MCF 10A (cell line): ENCODE measurements at regions not wholly inside any gene's neighbourhood (a gene's known extent, or its start where the extent isn't known, plus 50 kb on each side); places are given as distances from the start of the nearest gene placed in this dataset.
A peak's percentile ranks its signal among the peaks of the same experiment; 100 is the strongest.

Source experiments
- BruUV-seq: library from RNA; stranded (reverse); fragments of 400-500 nt; replicated peaks from 2 replicates; lab custom pipeline; 2021; lab: Mats Ljungman, UMichigan
- CTCF ChIA-PET: fragments of 300-600 bp; sonication (Branson Sonifier 250); formaldehyde crosslinking; extraction: SDS; loops from one replicate; lab custom pipeline; 2021; ENCODE audit warnings: antibody characterized with exemption, inconsistent platforms; lab: Yijun Ruan, JAX
- POLR2A ChIA-PET: fragments of 300-600, 350-650 bp; sonication (Branson Sonifier 250); formaldehyde crosslinking; extraction: SDS; loops from one replicate; lab custom pipeline; 2020; ENCODE audit warnings: antibody characterized with exemption, inconsistent platforms; lab: Yijun Ruan, JAX
- DNase-seq: peaks from one replicate; pipeline ENCODE4 v3.0.0-alpha.2; 2018; ENCODE audit not compliant: unreplicated experiment
- H3K27ac Mint-ChIP-seq: one replicate; pipeline ENCODE4 v1.8.0; 2022; ENCODE audit warnings: mild to moderate bottlenecking, low read depth, mixed read lengths; ENCODE audit not compliant: unreplicated experiment
- H3K27me3 Mint-ChIP-seq: one replicate; pipeline ENCODE4 v1.8.0; 2022; ENCODE audit warnings: mixed read lengths; ENCODE audit not compliant: insufficient read depth, unreplicated experiment
- H3K36me3 Mint-ChIP-seq: one replicate; pipeline ENCODE4 v1.8.0; 2022; ENCODE audit warnings: mild to moderate bottlenecking, moderate library complexity, mixed read lengths; ENCODE audit not compliant: insufficient read depth, unreplicated experiment
- H3K4me1 Mint-ChIP-seq: one replicate; pipeline ENCODE4 v1.8.0; 2022; ENCODE audit warnings: mixed read lengths; ENCODE audit not compliant: insufficient read depth, unreplicated experiment
- H3K4me3 Mint-ChIP-seq: one replicate; pipeline ENCODE4 v1.8.0; 2022; ENCODE audit warnings: mild to moderate bottlenecking, moderate library complexity, mixed read lengths; ENCODE audit not compliant: unreplicated experiment
- H3K9me3 Mint-ChIP-seq: one replicate; pipeline ENCODE4 v1.8.0; 2022; ENCODE audit warnings: mixed read lengths; ENCODE audit not compliant: unreplicated experiment
- CTCF ChIP-seq: fragments of 200-600 bp; IDR thresholded peaks from one replicate; pipeline ENCODE4 v1.8.0; 2022; ENCODE audit warnings: antibody characterized with exemption, mild to moderate bottlenecking; ENCODE audit not compliant: unreplicated experiment
- intact Hi-C: fragments of 100-400 bp; cut with micrococcal nuclease; formaldehyde crosslinking; loops from 2 replicates; pipeline ENCODE4 v1.14.1; 2022

- DNase-seq = peak; percentile 70
- CTCF ChIA-PET = interaction anchor here (0.6 to 1.3 kb wide), 12 partner anchors 10 to 532 kb away, joined by 3 to 5 read pairs (median 3); no protein-coding TSS in a partner anchor
- intact Hi-C loops = loop anchor here (1.0 to 10.0 kb wide), 6 partner anchors 84 to 536 kb away; partner anchors contain the start of gene BCOR
Measured at GRCh38 chrX:39730662-39731329, 367.0 kb downstream of the BCOR start.

GRCh38 chrX:39731330-39731667, 366.5 kb downstream of the BCOR start:
- no TSS peak for BruUV-seq
- peaks cover 21% of the 10 kb centered on the region for H3K27me3 Mint-ChIP-seq
- no peaks in the 10 kb centered on the region for H3K9me3 Mint-ChIP-seq
- H3K4me3 Mint-ChIP-seq = no peak overlapping the region
- H3K27ac Mint-ChIP-seq = no peak overlapping the region
- H3K4me1 Mint-ChIP-seq = peaks cover 15% of the 10 kb centered on the region
- ChIA-PET POLR2A (interaction anchor here (0.7 to 1.4 kb wide), 3 partner anchors 12 to 366 kb away, joined by 3 to 4 read pairs (median 4); partner anchors contain the start of gene BCOR), CTCF (interaction anchor here (0.7 to 1.3 kb wide), 10 partner anchors 10 to 531 kb away, joined by 3 to 5 read pairs (median 3); no protein-coding TSS in a partner anchor)
- DNase-seq = no peak
- intact Hi-C loops = loop anchor here (2.0 to 10.0 kb wide), 5 partner anchors 174 to 536 kb away; partner anchors contain the start of gene BCOR
- TF ChIP-seq CTCF = no peak
- no peaks in the 10 kb centered on the region for H3K36me3 Mint-ChIP-seq

More at GRCh38 chrX:39730662-39731329, 367.0 kb downstream of the BCOR start:
- peaks cover 20% of the 10 kb centered on the region for H3K4me1 Mint-ChIP-seq
- POLR2A ChIA-PET = interaction anchor here (0.7 to 1.1 kb wide), 2 partner anchors 83 to 367 kb away, joined by 4 read pairs; partner anchors contain the start of gene BCOR
- TF ChIP-seq CTCF = peak; percentile 45
- H3K9me3 Mint-ChIP-seq = no peaks in the 10 kb centered on the region
- H3K27ac Mint-ChIP-seq = no peak overlapping the region
- H3K4me3 Mint-ChIP-seq = no peak overlapping the region
- H3K36me3 Mint-ChIP-seq = no peaks in the 10 kb centered on the region
- no TSS peak for BruUV-seq
- H3K27me3 Mint-ChIP-seq = peaks cover 26% of the 10 kb centered on the region

GRCh38 chrX:39731735-39732134, 366.0 kb downstream of the BCOR start:
- no peak for DNase-seq
- BruUV-seq = no TSS peak
- Mint-ChIP-seq H3K36me3 (no peaks in the 10 kb centered on the region), H3K27ac (no peak overlapping the region), H3K4me3 (no peak overlapping the region), H3K4me1 (peaks cover 14% of the 10 kb centered on the region), H3K27me3 (peaks cover 16% of the 10 kb centered on the region), H3K9me3 (no peaks in the 10 kb centered on the region)
- ChIA-PET CTCF (interaction anchor here (0.6 to 1.3 kb wide), 10 partner anchors 9 to 812 kb away, joined by 3 to 12 read pairs (median 4); no protein-coding TSS in a partner anchor), POLR2A (interaction anchor here (1.4 kb wide), 1 partner anchor 13 kb away, joined by 3 read pairs; no protein-coding TSS in a partner anchor)
- intact Hi-C loops = loop anchor here (2.0 to 10.0 kb wide), 5 partner anchors 173 to 535 kb away; partner anchors contain the start of gene BCOR
- TF ChIP-seq CTCF = no peak

GRCh38 chrX:39733745-39734144, 364.0 kb downstream of the BCOR start:
- CTCF ChIA-PET = interaction anchor here (0.6 to 0.8 kb wide), 2 partner anchors 252 to 295 kb away, joined by 3 read pairs; no protein-coding TSS in a partner anchor
- no peak for TF ChIP-seq CTCF
- H3K27ac Mint-ChIP-seq = no peak overlapping the region
- no peak overlapping the region for H3K4me3 Mint-ChIP-seq
- BruUV-seq = no TSS peak
- H3K36me3 Mint-ChIP-seq = no peaks in the 10 kb centered on the region
- peaks cover 32% of the 10 kb centered on the region for H3K27me3 Mint-ChIP-seq
- no peak for DNase-seq
- POLR2A ChIA-PET = interaction anchor here (0.6 kb wide), 1 partner anchor 74 kb away, joined by 3 read pairs; no protein-coding TSS in a partner anchor
- intact Hi-C loops = loop anchor here (10.0 kb wide), 3 partner anchors 171 to 361 kb away; partner anchors contain the start of gene BCOR
- H3K4me1 Mint-ChIP-seq = peaks cover 12% of the 10 kb centered on the region
- H3K9me3 Mint-ChIP-seq = no peaks in the 10 kb centered on the region
